IMR-90 (cell line): ENCODE measurements at regions not wholly inside any gene's neighbourhood (a gene's known extent, or its start where the extent isn't known, plus 50 kb on each side); places are given as distances from the start of the nearest gene placed in this dataset.

Experiments used
- ATAC-seq: fragments of 200-7000 bp; cut with Tn5 transposase; 2 replicates; pipeline ENCODE4 v1.9.1; 2020; ENCODE audit warnings: low read depth, mild to moderate bottlenecking, moderate library complexity
- BruUV-seq: library from RNA; stranded (reverse); fragments of 400-500 nt; replicated peaks from 2 replicates; lab custom pipeline; 2021; lab: Mats Ljungman, UMichigan
- CTCF ChIA-PET: fragments of 300-600 bp; formaldehyde crosslinking; extraction: SDS; loops from one replicate; lab custom pipeline; 2021; ENCODE audit warnings: antibody characterized with exemption; lab: Yijun Ruan, JAX
- POLR2A ChIA-PET: fragments of 300-600 bp; sonication (Branson Sonifier 250); formaldehyde crosslinking; loops from one replicate; lab custom pipeline; 2022; ENCODE audit warnings: antibody characterized with exemption; ENCODE audit not compliant: unreplicated experiment; lab: Charles Lee
- DNase-seq: peaks from one replicate; pipeline ENCODE4 v3.0.0; 2013
- H2AFZ ChIP-seq: replicated peaks from 2 replicates; pipeline ENCODE3; 2013; ENCODE audit warnings: low read length, mild to moderate bottlenecking; ENCODE audit not compliant: poor library complexity
- H2AK5ac ChIP-seq: 2 replicates; pipeline ENCODE4 v1.6.1; 2013; ENCODE audit warnings: low read depth, low read length, inconsistent platforms
- H2AK9ac ChIP-seq: replicated peaks from 2 replicates; pipeline ENCODE3; 2013; ENCODE audit warnings: mild to moderate bottlenecking, low read depth, low read length, moderate library complexity; ENCODE audit not compliant: poor library complexity
- H2BK120ac ChIP-seq: 2 replicates; pipeline ENCODE4 v1.6.1; 2013; ENCODE audit warnings: low read depth, low read length, inconsistent platforms
- H2BK15ac ChIP-seq: 3 replicates; pipeline ENCODE4 v1.6.1; 2013; ENCODE audit warnings: low read depth, low read length, inconsistent platforms
- H2BK20ac ChIP-seq: 2 replicates; pipeline ENCODE4 v1.6.1; 2013; ENCODE audit warnings: low read depth, mild to moderate bottlenecking, inconsistent platforms, low read length, moderate library complexity
- H2BK5ac ChIP-seq: 2 replicates; pipeline ENCODE4 v1.6.1; 2013; ENCODE audit warnings: mild to moderate bottlenecking, low read depth, low read length, inconsistent platforms; ENCODE audit not compliant: poor library complexity, severe bottlenecking
- H3K14ac ChIP-seq: replicated peaks from 2 replicates; pipeline ENCODE4 v1.6.1; 2013; ENCODE audit warnings: low read depth, low read length, inconsistent platforms
- H3K18ac ChIP-seq: 2 replicates; pipeline ENCODE4 v1.6.1; 2013; ENCODE audit warnings: low read depth, low read length, control low read depth
- H3K23ac ChIP-seq: 2 replicates; pipeline ENCODE4 v1.6.1; 2013; ENCODE audit warnings: low read depth, low read length, inconsistent platforms
- H3K27ac ChIP-seq: 2 replicates; pipeline ENCODE4 v1.5.1; 2013; ENCODE audit warnings: mild to moderate bottlenecking, control low read depth, low read length; ENCODE audit not compliant: insufficient read depth
- H3K27me3 ChIP-seq: 2 replicates; pipeline ENCODE4 v1.6.1; 2013; ENCODE audit warnings: low read length; ENCODE audit not compliant: control insufficient read depth, insufficient read depth
- H3K36me3 ChIP-seq: 2 replicates; pipeline ENCODE4 v1.6.1; 2013; ENCODE audit warnings: low read length, mixed read lengths; ENCODE audit not compliant: control insufficient read depth, insufficient read depth
- H3K4ac ChIP-seq: 2 replicates; pipeline ENCODE4 v1.6.1; 2013; ENCODE audit warnings: low read depth, low read length, inconsistent platforms
- H3K4me1 ChIP-seq: 2 replicates; pipeline ENCODE4 v1.6.1; 2013; ENCODE audit warnings: low read length, mixed read lengths; ENCODE audit not compliant: control insufficient read depth, insufficient read depth
- H3K4me2 ChIP-seq: 2 replicates; pipeline ENCODE4 v1.6.1; 2013; ENCODE audit warnings: low read depth, mild to moderate bottlenecking, control low read depth, low read length, moderate library complexity
- H3K4me3 ChIP-seq: 2 replicates; pipeline ENCODE4 v1.5.1; 2013; ENCODE audit warnings: low read depth, mild to moderate bottlenecking, control low read depth, low read length, moderate library complexity; ENCODE audit not compliant: insufficient read depth
- H3K56ac ChIP-seq: 2 replicates; pipeline ENCODE4 v1.6.1; 2013; ENCODE audit warnings: low read length, inconsistent platforms; ENCODE audit not compliant: insufficient read depth; ENCODE audit errors: extremely low read depth
- H3K79me1 ChIP-seq, 2 experiments: 2 replicates each; pipeline ENCODE4 v1.6.1; 2013; ENCODE audit warnings: low read length in 2 of 2, inconsistent platforms in 1 of 2, low read depth in 1 of 2
- H3K9ac ChIP-seq: 2 replicates; pipeline ENCODE4 v1.6.1; 2013; ENCODE audit warnings: low read depth, low read length, control low read depth
- H3K9me1 ChIP-seq: 2 replicates; pipeline ENCODE4 v1.6.1; 2013; ENCODE audit warnings: low read length, inconsistent platforms; ENCODE audit not compliant: insufficient read depth
- H3K9me3 ChIP-seq: 2 replicates; pipeline ENCODE4 v1.6.1; 2013; ENCODE audit warnings: low read length; ENCODE audit not compliant: control insufficient read depth, insufficient read depth
- H4K20me1 ChIP-seq: 2 replicates; pipeline ENCODE4 v1.6.1; 2013; ENCODE audit warnings: low read length, inconsistent platforms; ENCODE audit not compliant: insufficient read depth
- H4K5ac ChIP-seq: 2 replicates; pipeline ENCODE4 v1.6.1; 2013; ENCODE audit warnings: mild to moderate bottlenecking, low read depth, low read length, control low read depth
- H4K8ac ChIP-seq, 2 experiments: 2 replicates each; pipeline ENCODE4 v1.6.1; 2013; ENCODE audit warnings: low read depth in 2 of 2, low read length in 2 of 2, control low read depth in 1 of 2, inconsistent platforms in 1 of 2
- H4K91ac ChIP-seq: 2 replicates; pipeline ENCODE4 v1.6.1; 2013; ENCODE audit warnings: low read depth, low read length, inconsistent platforms; ENCODE audit not compliant: insufficient read depth
- BHLHE40 ChIP-seq: fragments of 150-350 bp; IDR thresholded peaks from 2 replicates; pipeline ENCODE4 v1.6.1; 2016; ENCODE audit warnings: mild to moderate bottlenecking, low read depth, low read length
- CHD1 ChIP-seq: IDR thresholded peaks from 2 replicates; pipeline ENCODE4 v1.6.1; 2012; ENCODE audit warnings: low read depth, low read length, improper control_type of control experiment
- FOS ChIP-seq: fragments of 150-350 bp; IDR thresholded peaks from 2 replicates; pipeline ENCODE4 v1.6.1; 2016; ENCODE audit warnings: low read depth, low read length
- MAFK ChIP-seq: IDR thresholded peaks from 2 replicates; pipeline ENCODE4 v1.6.1; 2012; ENCODE audit warnings: low read depth, low read length, improper control_type of control experiment
- MAZ ChIP-seq: IDR thresholded peaks from 2 replicates; pipeline ENCODE4 v1.6.1; 2012; ENCODE audit warnings: low read depth, mild to moderate bottlenecking, low read length, improper control_type of control experiment, moderate library complexity, borderline replicate concordance
- MXI1 ChIP-seq: IDR thresholded peaks from 2 replicates; pipeline ENCODE4 v1.6.1; 2012; ENCODE audit warnings: low read depth, mild to moderate bottlenecking, low read length, moderate library complexity, borderline replicate concordance
- NFE2L2 ChIP-seq: fragments of 150-350 bp; IDR thresholded peaks from 2 replicates; pipeline ENCODE4 v1.6.1; 2016; ENCODE audit warnings: low read depth, mild to moderate bottlenecking, low read length
- POLR2A ChIP-seq: IDR thresholded peaks from 2 replicates; pipeline ENCODE4 v1.6.1; 2012; ENCODE audit warnings: mild to moderate bottlenecking, low read depth, low read length
- RAD21 ChIP-seq: IDR thresholded peaks from 2 replicates; pipeline ENCODE4 v1.6.1; 2012; ENCODE audit warnings: low read length, improper control_type of control experiment
- RCOR1 ChIP-seq: IDR thresholded peaks from 2 replicates; pipeline ENCODE4 v1.6.1; 2012; ENCODE audit warnings: mild to moderate bottlenecking, low read length, improper control_type of control experiment; ENCODE audit not compliant: insufficient replicate concordance
- RFX5 ChIP-seq: IDR thresholded peaks from 2 replicates; pipeline ENCODE4 v1.8.0; 2012; ENCODE audit warnings: low read depth, mild to moderate bottlenecking, low read length, moderate library complexity
- WGBS, 2 experiments: methylation state at CpG; one replicate each; pipeline versions ENCODE4 v1.1.5 to v1.1.7; 2013; ENCODE audit warnings: missing lambda C conversion rate in 2 of 2; ENCODE audit not compliant: insufficient read length in 1 of 2; ENCODE audit errors: extremely low coverage in 2 of 2; 5-methylcytosine and 5-hydroxymethylcytosine counted together
- dilution Hi-C: fragments of 300-500 bp; cut with HindIII; formaldehyde crosslinking; loops from one replicate; pipeline ENCODE4 v1.14.3; 2018; ENCODE audit warnings: low sequenced_read_pairs; ENCODE audit not compliant: unreplicated experiment
- in situ Hi-C: fragments of 300-500 bp; cut with MboI; formaldehyde crosslinking; loops from 3 replicates; pipeline ENCODE4 v1.14.3; 2019; ENCODE audit warnings: low sequenced_read_pairs, inconsistent platforms, mixed read lengths
- intact Hi-C: fragments of 100-400 bp; cut with micrococcal nuclease; formaldehyde crosslinking; loops from 2 replicates; pipeline ENCODE4 v1.10.0; 2022
- TF ChIP-seq, protein P1 (sequence below): fragments of 150-350 bp; IDR thresholded peaks from 2 replicates; pipeline ENCODE4 v1.6.1; 2016; ENCODE audit warnings: low read depth, mild to moderate bottlenecking, low read length, moderate library complexity, borderline replicate concordance
- TF ChIP-seq, protein P2 (sequence below): conservative IDR thresholded peaks from 2 replicates; pipeline ENCODE4 v1.5.1; 2012; ENCODE audit warnings: mild to moderate bottlenecking, low read depth, low read length, improper control_type of control experiment
- TF ChIP-seq, protein P3 (sequence below): fragments of 150-350 bp; IDR thresholded peaks from 2 replicates; pipeline ENCODE4 v1.6.1; 2017; ENCODE audit warnings: mild to moderate bottlenecking, antibody characterized with exemption, low read length, low read depth

DNA sequence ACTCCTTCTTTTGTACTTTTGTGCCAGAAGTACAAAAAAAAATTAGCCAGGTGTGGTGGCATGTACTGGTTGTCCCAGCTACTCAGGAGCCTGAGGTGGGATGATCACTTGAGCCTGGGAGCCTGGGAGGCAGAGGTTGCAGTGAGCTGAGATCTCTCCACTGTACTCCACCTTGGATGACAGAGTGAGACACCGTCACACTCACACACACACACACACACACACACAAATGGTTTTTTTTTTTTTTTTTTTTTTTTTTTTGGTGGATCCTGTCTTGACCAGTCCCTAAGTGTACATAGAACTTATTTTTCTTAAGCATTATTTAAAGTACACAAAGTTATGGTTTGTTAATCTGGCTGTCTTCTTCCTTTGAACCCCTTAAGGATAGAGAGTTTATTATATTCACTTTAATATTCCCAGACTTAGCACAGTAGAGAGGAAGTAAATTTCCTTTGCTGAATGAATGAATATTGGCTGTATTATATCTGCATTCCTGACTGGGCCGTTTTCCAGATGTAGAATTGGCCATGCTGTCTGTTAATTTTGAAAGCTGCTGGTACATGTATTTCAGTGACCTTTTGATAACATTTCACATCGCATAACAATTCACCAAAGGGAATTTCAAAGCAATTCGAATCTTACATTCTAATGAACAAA, 429.0 kb upstream of the ZNF608 start:
- H2BK5ac ChIP-seq, result no peak overlapping the region
- H3K14ac ChIP-seq, result no peak overlapping the region
- dilution Hi-C loops, result no loop called here
- no peak overlapping the region for H3K4me2 ChIP-seq
- H2AK5ac ChIP-seq, result no peak overlapping the region
- in situ Hi-C loops, result no loop called here
- H4K91ac ChIP-seq, result no peak overlapping the region
- H3K4me3 ChIP-seq, result no peak overlapping the region
- POLR2A ChIA-PET, result no interaction called here
- H2BK15ac ChIP-seq, result no peak overlapping the region
- H3K79me1 ChIP-seq, result no peaks in the 10 kb centered on the region
- no peak overlapping the region for H2BK20ac ChIP-seq
- ATAC-seq (no peak), DNase-seq (no peak)
- CTCF ChIA-PET, result no interaction called here
- no peak overlapping the region for H4K8ac ChIP-seq
- H3K4me1 ChIP-seq, result no peaks in the 10 kb centered on the region
- H3K56ac ChIP-seq, result no peak overlapping the region
- H3K27me3 ChIP-seq, result no peaks in the 10 kb centered on the region
- H3K18ac ChIP-seq, result no peak overlapping the region
- H2AFZ ChIP-seq, result no peak overlapping the region
- no peak overlapping the region for H4K5ac ChIP-seq
- no peaks in the 10 kb centered on the region for H3K9me1 ChIP-seq
- H3K9me3 ChIP-seq, result no peaks in the 10 kb centered on the region
- no peak overlapping the region for H2BK120ac ChIP-seq
- no peak overlapping the region for H3K27ac ChIP-seq
- no CpG with 5 or more reads among the region's 4 CpGs for WGBS, 2 experiments
- H4K20me1 ChIP-seq, result no peaks in the 10 kb centered on the region
- no peaks in the 10 kb centered on the region for H3K36me3 ChIP-seq
- no peak overlapping the region for H3K4ac ChIP-seq
- TF ChIP-seq MAFK, result no peak
- no peak for TF ChIP-seq RCOR1
- TF ChIP-seq FOS, result no peak
- no peak for TF ChIP-seq RFX5
- no peak for TF ChIP-seq MXI1
- TF ChIP-seq BHLHE40, result no peak
- TF ChIP-seq POLR2A, result no peak
- TF ChIP-seq, protein P1, sequence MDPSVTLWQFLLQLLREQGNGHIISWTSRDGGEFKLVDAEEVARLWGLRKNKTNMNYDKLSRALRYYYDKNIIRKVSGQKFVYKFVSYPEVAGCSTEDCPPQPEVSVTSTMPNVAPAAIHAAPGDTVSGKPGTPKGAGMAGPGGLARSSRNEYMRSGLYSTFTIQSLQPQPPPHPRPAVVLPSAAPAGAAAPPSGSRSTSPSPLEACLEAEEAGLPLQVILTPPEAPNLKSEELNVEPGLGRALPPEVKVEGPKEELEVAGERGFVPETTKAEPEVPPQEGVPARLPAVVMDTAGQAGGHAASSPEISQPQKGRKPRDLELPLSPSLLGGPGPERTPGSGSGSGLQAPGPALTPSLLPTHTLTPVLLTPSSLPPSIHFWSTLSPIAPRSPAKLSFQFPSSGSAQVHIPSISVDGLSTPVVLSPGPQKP, result no peak
- no peak for TF ChIP-seq NFE2L2
- TF ChIP-seq RAD21, result no peak
- TF ChIP-seq, protein P2, sequence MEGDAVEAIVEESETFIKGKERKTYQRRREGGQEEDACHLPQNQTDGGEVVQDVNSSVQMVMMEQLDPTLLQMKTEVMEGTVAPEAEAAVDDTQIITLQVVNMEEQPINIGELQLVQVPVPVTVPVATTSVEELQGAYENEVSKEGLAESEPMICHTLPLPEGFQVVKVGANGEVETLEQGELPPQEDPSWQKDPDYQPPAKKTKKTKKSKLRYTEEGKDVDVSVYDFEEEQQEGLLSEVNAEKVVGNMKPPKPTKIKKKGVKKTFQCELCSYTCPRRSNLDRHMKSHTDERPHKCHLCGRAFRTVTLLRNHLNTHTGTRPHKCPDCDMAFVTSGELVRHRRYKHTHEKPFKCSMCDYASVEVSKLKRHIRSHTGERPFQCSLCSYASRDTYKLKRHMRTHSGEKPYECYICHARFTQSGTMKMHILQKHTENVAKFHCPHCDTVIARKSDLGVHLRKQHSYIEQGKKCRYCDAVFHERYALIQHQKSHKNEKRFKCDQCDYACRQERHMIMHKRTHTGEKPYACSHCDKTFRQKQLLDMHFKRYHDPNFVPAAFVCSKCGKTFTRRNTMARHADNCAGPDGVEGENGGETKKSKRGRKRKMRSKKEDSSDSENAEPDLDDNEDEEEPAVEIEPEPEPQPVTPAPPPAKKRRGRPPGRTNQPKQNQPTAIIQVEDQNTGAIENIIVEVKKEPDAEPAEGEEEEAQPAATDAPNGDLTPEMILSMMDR, result no peak
- TF ChIP-seq, protein P3, sequence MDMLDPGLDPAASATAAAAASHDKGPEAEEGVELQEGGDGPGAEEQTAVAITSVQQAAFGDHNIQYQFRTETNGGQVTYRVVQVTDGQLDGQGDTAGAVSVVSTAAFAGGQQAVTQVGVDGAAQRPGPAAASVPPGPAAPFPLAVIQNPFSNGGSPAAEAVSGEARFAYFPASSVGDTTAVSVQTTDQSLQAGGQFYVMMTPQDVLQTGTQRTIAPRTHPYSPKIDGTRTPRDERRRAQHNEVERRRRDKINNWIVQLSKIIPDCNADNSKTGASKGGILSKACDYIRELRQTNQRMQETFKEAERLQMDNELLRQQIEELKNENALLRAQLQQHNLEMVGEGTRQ, result no peak
- TF ChIP-seq MAZ, result no peak
- TF ChIP-seq CHD1, result no peak
- H2AK9ac ChIP-seq, result no peak overlapping the region
- no TSS peak for BruUV-seq
- no peak overlapping the region for H3K23ac ChIP-seq
- intact Hi-C loops, result no loop called here
- H3K9ac ChIP-seq, result no peak overlapping the region
